Lower leg skin (tissue), 3 donors: ENCODE measurements at regions not wholly inside any gene's neighbourhood (a gene's known extent, or its start where the extent isn't known, plus 50 kb on each side); places are given as distances from the start of the nearest gene placed in this dataset.

Source experiments
- CTCF ChIP-seq, 3 donors: fragments of 450-650 bp; IDR thresholded peaks; one replicate each; pipeline ENCODE4 v1.5.1; 2016; ENCODE audit warnings: antibody characterized with exemption in 3 of 3, mild to moderate bottlenecking in 3 of 3, moderate library complexity in 2 of 3
- POLR2A ChIP-seq, 2 donors: fragments of 450-650 bp; IDR thresholded peaks; one replicate each; pipeline ENCODE4 v1.6.1; 2016 to 2017; ENCODE audit warnings: antibody characterized with exemption in 2 of 2, mild to moderate bottlenecking in 1 of 2, moderate library complexity in 1 of 2

GRCh38 chr2:181141676-181142075, 161.3 kb downstream of the UBE2E3 start:
- no peak for TF ChIP-seq POLR2A (IDR thresholded peaks at IDR 0.05)
- TF ChIP-seq CTCF (IDR thresholded peaks at IDR 0.05): no peak
